Mesodermal cell (in vitro differentiated cells): ENCODE measurements at regions not wholly inside any gene's neighbourhood (a gene's known extent, or its start where the extent isn't known, plus 50 kb on each side); places are given as distances from the start of the nearest gene placed in this dataset.

Experiments used
- H3K27ac ChIP-seq: 2 replicates; pipeline ENCODE4 v1.7.0; 2013; ENCODE audit warnings: mild to moderate bottlenecking, low read depth, low read length, moderate library complexity; ENCODE audit not compliant: severe bottlenecking
- H3K36me3 ChIP-seq: 2 replicates; pipeline ENCODE4 v1.7.1; 2013; ENCODE audit warnings: mild to moderate bottlenecking, low read length, moderate library complexity; ENCODE audit not compliant: control insufficient read depth, insufficient read depth
- H3K4me1 ChIP-seq: one replicate; pipeline ENCODE4 v1.7.1; 2013; ENCODE audit warnings: mild to moderate bottlenecking, low read length; ENCODE audit not compliant: insufficient read depth, control insufficient read depth, poor library complexity, severe bottlenecking
- H3K4me3 ChIP-seq: 2 replicates; pipeline ENCODE4 v1.7.0; 2013; ENCODE audit warnings: low read length, control low read depth, mild to moderate bottlenecking; ENCODE audit not compliant: insufficient read depth, poor library complexity, severe bottlenecking; ENCODE audit errors: extremely low read depth
- H3K9me3 ChIP-seq: 2 replicates; pipeline ENCODE4 v1.7.1; 2013; ENCODE audit warnings: mild to moderate bottlenecking, low read length, moderate library complexity; ENCODE audit not compliant: control insufficient read depth
- WGBS, 2 experiments: methylation state at CpG; one replicate each; pipeline ENCODE4 v1.1.5; 2013; ENCODE audit warnings: missing lambda C conversion rate in 2 of 2; ENCODE audit not compliant: insufficient coverage in 2 of 2; 5-methylcytosine and 5-hydroxymethylcytosine counted together

GRCh38 chr12:89848732-89849131, 140.1 kb upstream of the ATP2B1 start:
- WGBS, 2 experiments, result 83 to 88% methylated on average over 8 of the region's 8 CpGs
- H3K4me3 ChIP-seq, result no peak overlapping the region
- no peaks in the 10 kb centered on the region for H3K9me3 ChIP-seq
- no peak overlapping the region for H3K27ac ChIP-seq
- H3K36me3 ChIP-seq, result no peaks in the 10 kb centered on the region
- no peaks in the 10 kb centered on the region for H3K4me1 ChIP-seq

- 100% methylated on average over 1 of the region's 2 CpGs; no CpG with 5 or more reads in 1 of the 2 experiments for WGBS, 2 experiments
- no peak overlapping the region for H3K4me3 ChIP-seq
- no peaks in the 10 kb centered on the region for H3K9me3 ChIP-seq
- no peaks in the 10 kb centered on the region for H3K36me3 ChIP-seq
- no peaks in the 10 kb centered on the region for H3K4me1 ChIP-seq
- no peak overlapping the region for H3K27ac ChIP-seq
Observed at GRCh38 chr12:89846473-89847055, 137.9 kb upstream of the ATP2B1 start.

GRCh38 chr12:89845767-89846166, 137.1 kb upstream of the ATP2B1 start:
- Histone ChIP-seq H3K9me3 (no peaks in the 10 kb centered on the region), H3K27ac (no peak overlapping the region), H3K4me3 (no peak overlapping the region), H3K4me1 (no peaks in the 10 kb centered on the region), H3K36me3 (no peaks in the 10 kb centered on the region)
- WGBS, 2 experiments, result 100% methylated on average over 1 of the region's 1 CpG; no CpG with 5 or more reads in 1 of the 2 experiments

GRCh38 chr12:89845366-89845765, 136.7 kb upstream of the ATP2B1 start:
- 100% methylated on average over 1 of the region's 3 CpGs; no CpG with 5 or more reads in 1 of the 2 experiments for WGBS, 2 experiments

GRCh38 chr12:89844539-89844938, 135.9 kb upstream of the ATP2B1 start:
- Histone ChIP-seq H3K36me3 (no peaks in the 10 kb centered on the region), H3K27ac (no peak overlapping the region), H3K9me3 (no peaks in the 10 kb centered on the region), H3K4me3 (no peak overlapping the region), H3K4me1 (no peaks in the 10 kb centered on the region)
- WGBS, 2 experiments, result 92 to 100% methylated on average over 1 of the region's 1 CpG

More at GRCh38 chr12:89845366-89845765, 136.7 kb upstream of the ATP2B1 start:
- H3K27ac ChIP-seq, result no peak overlapping the region
- H3K36me3 ChIP-seq, result no peaks in the 10 kb centered on the region
- H3K9me3 ChIP-seq, result no peaks in the 10 kb centered on the region
- no peak overlapping the region for H3K4me3 ChIP-seq
- no peaks in the 10 kb centered on the region for H3K4me1 ChIP-seq

GRCh38 chr12:89840162-89840922, 131.7 kb upstream of the ATP2B1 start:
- no peak overlapping the region for H3K4me3 ChIP-seq
- no peaks in the 10 kb centered on the region for H3K36me3 ChIP-seq
- no peaks in the 10 kb centered on the region for H3K4me1 ChIP-seq
- no peaks in the 10 kb centered on the region for H3K9me3 ChIP-seq
- WGBS, 2 experiments, result 96 to 98% methylated on average over 2 to 3 of the region's 4 CpGs
- no peak overlapping the region for H3K27ac ChIP-seq

- WGBS, 2 experiments, result no CpG with 5 or more reads among the region's 2 CpGs
- Histone ChIP-seq H3K4me1 (no peaks in the 10 kb centered on the region), H3K27ac (no peak overlapping the region), H3K36me3 (no peaks in the 10 kb centered on the region), H3K4me3 (no peak overlapping the region), H3K9me3 (no peaks in the 10 kb centered on the region)
Observed at GRCh38 chr12:89839444-89839843, 130.8 kb upstream of the ATP2B1 start.

- no peaks in the 10 kb centered on the region for H3K9me3 ChIP-seq
- H3K36me3 ChIP-seq, result no peaks in the 10 kb centered on the region
- H3K27ac ChIP-seq, result no peak overlapping the region
- no peaks in the 10 kb centered on the region for H3K4me1 ChIP-seq
- WGBS, 2 experiments, result no CpG with 5 or more reads among the region's 1 CpG
- no peak overlapping the region for H3K4me3 ChIP-seq
Observed at GRCh38 chr12:89838833-89839232, 130.2 kb upstream of the ATP2B1 start.

- no peaks in the 10 kb centered on the region for H3K9me3 ChIP-seq
- H3K36me3 ChIP-seq, result no peaks in the 10 kb centered on the region
- WGBS, 2 experiments, result 83 to 86% methylated on average over 1 of the region's 1 CpG
- no peak overlapping the region for H3K27ac ChIP-seq
- H3K4me1 ChIP-seq, result no peaks in the 10 kb centered on the region
- H3K4me3 ChIP-seq, result no peak overlapping the region
Observed at GRCh38 chr12:89836026-89836425, 127.4 kb upstream of the ATP2B1 start.

- no peaks in the 10 kb centered on the region for H3K9me3 ChIP-seq
- H3K4me3 ChIP-seq, result no peak overlapping the region
- H3K36me3 ChIP-seq, result no peaks in the 10 kb centered on the region
- WGBS, 2 experiments, result no CpG with 5 or more reads among the region's 1 CpG
- peaks cover 2% of the 10 kb centered on the region for H3K4me1 ChIP-seq
- H3K27ac ChIP-seq, result no peak overlapping the region
Observed at GRCh38 chr12:89834676-89835075, 126.0 kb upstream of the ATP2B1 start.
